Transverse colon (tissue), 4 donors: ENCODE measurements at regions not wholly inside any gene's neighbourhood (a gene's known extent, or its start where the extent isn't known, plus 50 kb on each side); places are given as distances from the start of the nearest gene placed in this dataset.

ENCODE experiments used
- DNase-seq: peaks from one replicate; pipeline ENCODE4 v3.0.0-alpha.2; 2019
- H3K27ac ChIP-seq, 4 donors: fragments of 200-600 bp; sonication (generic); 2 replicates each; pipeline ENCODE4 v1.5.1; 2016 to 2018; ENCODE audit warnings: inconsistent platforms in 4 of 4
- H3K27me3 ChIP-seq: fragments of 200-600 bp; sonication (generic); 2 replicates; pipeline ENCODE4 v1.5.1; 2017; ENCODE audit warnings: inconsistent platforms
- H3K36me3 ChIP-seq, 4 donors: fragments of 200-600 bp; sonication (generic); 2 replicates each; pipeline ENCODE4 v1.5.1; 2017 to 2019; ENCODE audit warnings: inconsistent platforms in 4 of 4
- H3K4me1 ChIP-seq, 4 donors: fragments of 200-600 bp; sonication (generic); 2 replicates each; pipeline ENCODE4 v1.5.1; 2017 to 2020; ENCODE audit warnings: inconsistent platforms in 4 of 4
- H3K4me3 ChIP-seq, 4 donors: fragments of 200-600 bp; sonication (generic); 1 replicate in 1 of 4; 2 replicates in 3 of 4; pipeline versions ENCODE4 v1.5.1 to v1.6.1; 2017 to 2019; ENCODE audit warnings: inconsistent platforms in 4 of 4
- H3K9me3 ChIP-seq, 2 donors: fragments of 200-600 bp; sonication (generic); 2 replicates each; pipeline ENCODE4 v1.5.1; 2017 to 2019; ENCODE audit warnings: inconsistent platforms in 2 of 2
- CTCF ChIP-seq, 5 experiments: fragments of 200-600 bp in 3 of 5; fragments of 450-650 bp in 2 of 5; sonication (generic) in 3 of 5; IDR thresholded peaks; 1 replicate in 2 of 5; 2 replicates in 3 of 5; pipeline ENCODE4 v1.5.1; 2016 to 2017; ENCODE audit warnings: antibody characterized with exemption in 5 of 5, inconsistent platforms in 3 of 5, mild to moderate bottlenecking in 2 of 5, moderate library complexity in 1 of 5
- EP300 ChIP-seq: sonication (generic); formaldehyde crosslinking; IDR thresholded peaks from one replicate; pipeline ENCODE4 v1.6.1; 2017; ENCODE audit warnings: antibody characterized with exemption, low read depth
- POLR2A ChIP-seq: fragments of 450-650 bp; IDR thresholded peaks from one replicate; pipeline ENCODE4 v1.6.1; 2016; ENCODE audit warnings: antibody characterized with exemption, mild to moderate bottlenecking, moderate library complexity
- POLR2AphosphoS5 ChIP-seq, 3 donors: sonication (generic); formaldehyde crosslinking; IDR thresholded peaks; one replicate each; pipeline ENCODE4 v1.6.1; 2016; ENCODE audit warnings: antibody characterized with exemption in 3 of 3
- WGBS, 2 donors: methylation state at CpG; one replicate each; pipeline ENCODE4 v1.1.5; 2018; ENCODE audit warnings: low coverage in 1 of 2; 5-methylcytosine and 5-hydroxymethylcytosine counted together
- in situ Hi-C, 4 donors: fragments of 200-750 bp; cut with MboI; loops; one replicate each; pipeline versions ENCODE4 v1.15.0 to v1.15.1; 2017; ENCODE audit warnings: low sequenced_read_pairs in 3 of 4, low pct_ligation_motif_present in 1 of 4, low pct_unique_long_range_greater_than_20kb in 1 of 4
- intact Hi-C: fragments of 100-400 bp; cut with DNase I; formaldehyde crosslinking; loops from one replicate; pipeline ENCODE4 v1.15.1; 2023; ENCODE audit warnings: low total_unique reads

- in situ Hi-C loops, result no loop called here
- Histone ChIP-seq H3K27me3 (no peaks in the 10 kb centered on the region), H3K4me1 (peaks cover 0 to 14% (median 5%) of the 10 kb centered on the region in 4 donors), H3K36me3 (no peaks in the 10 kb centered on the region), H3K27ac (no peak overlapping the region), H3K9me3 (no peaks in the 10 kb centered on the region), H3K4me3 (no peak overlapping the region)
- intact Hi-C loops, result no loop called here
- WGBS, 2 donors, result 81 to 91% methylated on average over 3 of the region's 3 CpGs
- no peak for DNase-seq
- TF ChIP-seq EP300 (no peak), CTCF (IDR thresholded peaks at IDR 0.05) (no peak), POLR2A (no peak), POLR2AphosphoS5 (IDR thresholded peaks at IDR 0.05) (no peak)
Observed at GRCh38 chr3:63042833-63043232, 167.6 kb upstream of the CADPS start.

- no peak overlapping the region for H3K4me3 ChIP-seq
- no peaks in the 10 kb centered on the region for H3K27me3 ChIP-seq
- H3K27ac ChIP-seq, result no peak overlapping the region
- in situ Hi-C loops, result no loop called here
- intact Hi-C loops, result no loop called here
- WGBS, 2 donors, result 52% methylated on average over 1 of the region's 1 CpG; no CpG with 5 or more reads in 1 of the 2 donors
- H3K36me3 ChIP-seq, result no peaks in the 10 kb centered on the region
- no peaks in the 10 kb centered on the region for H3K9me3 ChIP-seq
- DNase-seq, result peak; percentile 21
- TF ChIP-seq POLR2A, result no peak
- peaks cover 0 to 14% (median 5%) of the 10 kb centered on the region in 4 donors for H3K4me1 ChIP-seq
Observed at GRCh38 chr3:63043631-63044030, 168.4 kb upstream of the CADPS start.

GRCh38 chr3:63046152-63046551 lies 170.9 kb upstream of the CADPS start:
- intact Hi-C loops, result no loop called here
- Histone ChIP-seq H3K36me3 (no peaks in the 10 kb centered on the region), H3K9me3 (no peaks in the 10 kb centered on the region), H3K27ac (peak overlapping the region; percentile 7 to 66 (median 60)), H3K4me1 (peaks cover 0 to 14% (median 5%) of the 10 kb centered on the region in 4 donors), H3K4me3 (no peak overlapping the region), H3K27me3 (no peaks in the 10 kb centered on the region)
- no peak for TF ChIP-seq POLR2A
- TF ChIP-seq CTCF (IDR thresholded peaks at IDR 0.05), result no peak
- TF ChIP-seq POLR2AphosphoS5 (IDR thresholded peaks at IDR 0.05), result no peak
- no peak for TF ChIP-seq EP300
- in situ Hi-C loops, result no loop called here
- WGBS, 2 donors, result 22 to 29% methylated on average over 2 of the region's 2 CpGs
- no peak for DNase-seq

- peak overlapping the region; percentile 7 to 66 (median 60) for H3K27ac ChIP-seq
- intact Hi-C loops, result no loop called here
- TF ChIP-seq EP300 (no peak), CTCF (IDR thresholded peaks at IDR 0.05) (no peak), POLR2A (no peak), POLR2AphosphoS5 (IDR thresholded peaks at IDR 0.05) (no peak)
Observed at GRCh38 chr3:63046580-63046979, 171.4 kb upstream of the CADPS start.

GRCh38 chr3:63047068-63047467 lies 171.9 kb upstream of the CADPS start:
- H3K9me3 ChIP-seq, result no peaks in the 10 kb centered on the region
- DNase-seq, result no peak
- H3K27me3 ChIP-seq, result no peaks in the 10 kb centered on the region
- in situ Hi-C loops (no loop called here), intact Hi-C loops (no loop called here)
- no peak overlapping the region for H3K4me3 ChIP-seq
- peak overlapping the region in 3 of 4 donors; percentile 60 to 66 (median 61) for H3K27ac ChIP-seq
- H3K36me3 ChIP-seq, result no peaks in the 10 kb centered on the region
- WGBS, 2 donors, result 47% methylated on average over 1 of the region's 1 CpG; no CpG with 5 or more reads in 1 of the 2 donors
- peaks cover 0 to 14% (median 5%) of the 10 kb centered on the region in 4 donors for H3K4me1 ChIP-seq
- TF ChIP-seq CTCF (IDR thresholded peaks at IDR 0.05), result no peak
- no peak for TF ChIP-seq POLR2A
- no peak for TF ChIP-seq POLR2AphosphoS5 (IDR thresholded peaks at IDR 0.05)
- TF ChIP-seq EP300, result no peak

More at GRCh38 chr3:63046580-63046979, 171.4 kb upstream of the CADPS start:
- Histone ChIP-seq H3K9me3 (no peaks in the 10 kb centered on the region), H3K4me1 (peaks cover 0 to 14% (median 5%) of the 10 kb centered on the region in 4 donors), H3K36me3 (no peaks in the 10 kb centered on the region), H3K27me3 (no peaks in the 10 kb centered on the region), H3K4me3 (no peak overlapping the region)
- 25 to 32% methylated on average over 4 of the region's 4 CpGs for WGBS, 2 donors
- in situ Hi-C loops, result no loop called here
- peak; percentile 27 for DNase-seq
